NCI-H1092 treated with DMSO at 0.1 percent for 48 hours (cell line): ENCODE measurements at regions not wholly inside any gene's neighbourhood (a gene's known extent, or its start where the extent isn't known, plus 50 kb on each side); places are given as distances from the start of the nearest gene placed in this dataset.
"Not testable (repeated sequence)": the region's sequence is repeated elsewhere in the genome, so short reads cannot be mapped to it uniquely, and the experiment has no call there.

Source experiments
- DNase-seq: peaks from one replicate; lab custom pipeline; 2025; lab: John Stamatoyannopoulos, UW

GRCh38 chr12:131456301-131457027, 254.4 kb upstream of the SFSWAP start:
- no peak for DNase-seq

- no peak for DNase-seq
Observed at GRCh38 chr12:131457028-131457310, 253.9 kb upstream of the SFSWAP start.

GRCh38 chr12:131457331-131458047, 253.4 kb upstream of the SFSWAP start:
- DNase-seq: no peak

- no peak for DNase-seq
Observed at GRCh38 chr12:131458048-131458374, 252.9 kb upstream of the SFSWAP start.

- no peak for DNase-seq
Observed at GRCh38 chr12:131458931-131459772, 251.7 kb upstream of the SFSWAP start.

- DNase-seq: no peak
Observed at GRCh38 chr12:131459773-131460365, 251.0 kb upstream of the SFSWAP start.

GRCh38 chr12:131460520-131460919, 250.4 kb upstream of the SFSWAP start:
- no peak for DNase-seq

GRCh38 chr12:131461096-131461495, 249.8 kb upstream of the SFSWAP start:
- no peak for DNase-seq

GRCh38 chr12:131463174-131463573, 247.7 kb upstream of the SFSWAP start:
- DNase-seq: no peak

GRCh38 chr12:131464081-131464480, 246.8 kb upstream of the SFSWAP start:
- no peak for DNase-seq

GRCh38 chr12:131466306-131466705, 244.6 kb upstream of the SFSWAP start:
- no peak for DNase-seq

GRCh38 chr12:131466932-131467331, 244.0 kb upstream of the SFSWAP start:
- no peak for DNase-seq

- DNase-seq: no peak
Observed at GRCh38 chr12:131468206-131468605, 242.7 kb upstream of the SFSWAP start.

GRCh38 chr12:131469945-131470344, 240.9 kb upstream of the SFSWAP start:
- DNase-seq: not testable (repeated sequence)

GRCh38 chr12:131471271-131471905, 239.5 kb upstream of the SFSWAP start:
- DNase-seq: no peak

- no peak for DNase-seq
Observed at GRCh38 chr12:131471946-131472732, 238.8 kb upstream of the SFSWAP start.

- DNase-seq: no peak
Observed at GRCh38 chr12:131473261-131473660, 237.6 kb upstream of the SFSWAP start.

GRCh38 chr12:131473741-131474709, 236.9 kb upstream of the SFSWAP start:
- DNase-seq: no peak

- DNase-seq: not testable (repeated sequence)
Observed at GRCh38 chr12:131475012-131475411, 235.9 kb upstream of the SFSWAP start.

GRCh38 chr12:131477613-131478012, 233.3 kb upstream of the SFSWAP start:
- DNase-seq: no peak
